ENCODE measurements at regions not wholly inside any gene's neighbourhood (a gene's known extent, or its start where the extent isn't known, plus 50 kb on each side); places are given as distances from the start of the nearest gene placed in this dataset.

- H3K27ac Mint-ChIP-seq (ENCODE audit: unreplicated experiment) = no peak overlapping the region
- DNase-seq (ENCODE audit: low read depth, low spot score) = peak; percentile 72
- no peaks in the 10 kb centered on the region for H3K36me3 Mint-ChIP-seq (ENCODE audit: low read depth)
- peaks cover 5% of the 10 kb centered on the region for H3K4me1 Mint-ChIP-seq
- H3K27me3 Mint-ChIP-seq (ENCODE audit: low read depth) = no peaks in the 10 kb centered on the region
- H3K4me3 Mint-ChIP-seq = no peak overlapping the region
- H3K9me3 Mint-ChIP-seq = peaks cover 2% of the 10 kb centered on the region
- TF ChIP-seq CTCF (conservative IDR thresholded peaks at IDR 0.05) = peak; percentile 90
Observed at GRCh38 chr21:28745131-28746016, 247.3 kb downstream of the LTN1 start.

- peaks cover 10% of the 10 kb centered on the region for H3K4me1 Mint-ChIP-seq
- no peak overlapping the region for H3K27ac Mint-ChIP-seq (ENCODE audit: unreplicated experiment)
Observed at GRCh38 chr21:28743723-28744122, 249.0 kb downstream of the LTN1 start.

GRCh38 chr21:28742527-28742926 is 250.2 kb downstream of the LTN1 start:
- Mint-ChIP-seq H3K27me3 (ENCODE audit: low read depth) (no peaks in the 10 kb centered on the region), H3K4me1 (peaks cover 16% of the 10 kb centered on the region), H3K27ac (ENCODE audit: unreplicated experiment) (no peak overlapping the region), H3K9me3 (peaks cover 2% of the 10 kb centered on the region), H3K36me3 (ENCODE audit: low read depth) (no peaks in the 10 kb centered on the region), H3K4me3 (no peak overlapping the region)
- DNase-seq (ENCODE audit: low read depth, low spot score) = no peak
- TF ChIP-seq CTCF (conservative IDR thresholded peaks at IDR 0.05) = peak; percentile 36

More at GRCh38 chr21:28743723-28744122, 249.0 kb downstream of the LTN1 start:
- H3K9me3 Mint-ChIP-seq = peaks cover 2% of the 10 kb centered on the region
- H3K27me3 Mint-ChIP-seq (ENCODE audit: low read depth) = no peaks in the 10 kb centered on the region
- DNase-seq (ENCODE audit: low read depth, low spot score) = no peak
- H3K36me3 Mint-ChIP-seq (ENCODE audit: low read depth) = no peaks in the 10 kb centered on the region
- TF ChIP-seq CTCF (conservative IDR thresholded peaks at IDR 0.05) = no peak
- no peak overlapping the region for H3K4me3 Mint-ChIP-seq

GRCh38 chr21:28740125-28740524 is 252.6 kb downstream of the LTN1 start:
- no peaks in the 10 kb centered on the region for H3K27me3 Mint-ChIP-seq (ENCODE audit: low read depth)
- H3K36me3 Mint-ChIP-seq (ENCODE audit: low read depth) = no peaks in the 10 kb centered on the region
- H3K4me1 Mint-ChIP-seq = peaks cover 16% of the 10 kb centered on the region
- H3K27ac Mint-ChIP-seq (ENCODE audit: unreplicated experiment) = no peak overlapping the region
- H3K4me3 Mint-ChIP-seq = no peak overlapping the region
- no peak for TF ChIP-seq CTCF (conservative IDR thresholded peaks at IDR 0.05)
- no peak for DNase-seq (ENCODE audit: low read depth, low spot score)
- peaks cover 6% of the 10 kb centered on the region for H3K9me3 Mint-ChIP-seq

- H3K9me3 Mint-ChIP-seq = peaks cover 6% of the 10 kb centered on the region
- H3K27me3 Mint-ChIP-seq (ENCODE audit: low read depth) = no peaks in the 10 kb centered on the region
- H3K27ac Mint-ChIP-seq (ENCODE audit: unreplicated experiment) = no peak overlapping the region
- H3K36me3 Mint-ChIP-seq (ENCODE audit: low read depth) = no peaks in the 10 kb centered on the region
- peaks cover 16% of the 10 kb centered on the region for H3K4me1 Mint-ChIP-seq
- no peak overlapping the region for H3K4me3 Mint-ChIP-seq
- no peak for DNase-seq (ENCODE audit: low read depth, low spot score)
- no peak for TF ChIP-seq CTCF (conservative IDR thresholded peaks at IDR 0.05)
Observed at GRCh38 chr21:28738882-28739281, 253.8 kb downstream of the LTN1 start.

All from neural crest cell (in vitro differentiated cells).